ENCODE measurements at regions not wholly inside any gene's neighbourhood (a gene's known extent, or its start where the extent isn't known, plus 50 kb on each side); places are given as distances from the start of the nearest gene placed in this dataset.
A peak's percentile ranks its signal among the peaks of the same experiment; 100 is the strongest.

DNA sequence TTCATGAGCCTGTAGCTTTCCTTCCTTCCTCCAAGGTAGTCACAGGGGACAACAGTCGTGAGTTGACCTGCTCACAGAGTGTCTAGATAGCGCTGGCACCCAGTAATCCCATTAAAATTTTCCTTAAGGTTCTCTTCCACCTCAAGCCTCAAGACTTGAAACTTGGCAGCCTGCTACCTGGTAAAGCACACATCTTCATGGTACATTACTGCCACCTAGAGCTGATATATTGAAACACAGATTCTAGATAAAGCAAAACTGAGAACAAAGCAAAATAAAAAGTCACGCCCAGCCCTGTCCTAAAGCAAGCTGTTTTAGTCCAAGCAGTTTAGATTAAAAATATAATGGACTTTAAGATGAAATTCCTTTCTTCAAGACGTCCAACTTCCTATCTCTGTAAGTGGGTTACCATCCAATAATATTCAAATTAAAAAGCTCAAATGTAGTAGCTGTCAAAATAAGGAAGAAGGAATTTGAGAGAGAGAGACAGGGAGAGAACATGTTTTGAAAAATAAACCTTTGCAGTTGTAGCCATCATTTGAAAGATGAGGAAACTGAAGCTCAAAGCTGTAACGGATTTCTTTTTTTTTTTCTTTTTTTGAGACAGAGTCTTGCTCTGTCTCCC, 50.7 kb upstream of the CD83 start:
- no TSS peak for BruUV-seq (replicated peaks)
- no peak overlapping the region for H3K9ac ChIP-seq (ENCODE audit: low read length)
- H3K27ac ChIP-seq (ENCODE audit: low read depth, low read length), result no peak overlapping the region
- H3K9me2 ChIP-seq (ENCODE audit: insufficient read depth), result no peaks in the 10 kb centered on the region
- intact Hi-C loops (cut with micrococcal nuclease), result loop anchor here (1.0 to 5.0 kb wide), 4 partner anchors 154 to 730 kb away; no protein-coding TSS in a partner anchor
- H4K20me1 ChIP-seq (ENCODE audit: insufficient read depth), result no peaks in the 10 kb centered on the region
- peak; percentile 68 for DNase-seq (ENCODE audit: low read depth, low spot score)
- no peaks in the 10 kb centered on the region for H3K36me3 ChIP-seq (ENCODE audit: control insufficient read depth in 1 of 2, insufficient read depth in 2 of 2, low read length in 2 of 2)
- no peak overlapping the region for H3K4me3 ChIP-seq (replicated peaks in 1 of 2; ENCODE audit: low read depth in 1 of 2, low read length in 2 of 2)
- H2AFZ ChIP-seq (ENCODE audit: low read depth, low read length, poor library complexity, severe bottlenecking), result peak overlapping the region; percentile 62
- no peaks in the 10 kb centered on the region for H3K79me2 ChIP-seq (ENCODE audit: insufficient read depth, low read length)
- ATAC-seq, result peak; percentile 88
- TF ChIP-seq CTCF (IDR thresholded peaks at IDR 0.05 in 2 of 3, conservative IDR thresholded peaks at IDR 0.05 in 1 of 3; ENCODE audit: borderline replicate concordance in 1 of 3, insufficient read depth in 1 of 3, low read depth in 2 of 3, low read length in 2 of 3) (peak; percentile 50 to 90 (median 67)), FOSL1 (IDR thresholded peaks at IDR 0.05; ENCODE audit: low read depth) (no peak), RAD21 (IDR thresholded peaks at IDR 0.05; ENCODE audit: low read depth) (peak; percentile 93)
- H3K27me3 ChIP-seq (ENCODE audit: insufficient read depth, low read length), result no peaks in the 10 kb centered on the region
- ChIA-PET RAD21 (ENCODE audit: low non-redundant PET in 1 of 2, low total read pairs in 2 of 2, uncharacterized antibody in 2 of 2, unreplicated experiment in 2 of 2) (interaction anchor here (0.8 to 3.7 kb wide), 4 partner anchors 143 to 158 kb away, joined by 3 to 15 read pairs (median 3); no protein-coding TSS in a partner anchor), CTCF (interaction anchor here (0.6 to 4.6 kb wide), 20 partner anchors 8 to 729 kb away, joined by 3 to 67 read pairs (median 4); partner anchors contain the start of gene SIRT5), POLR2A (interaction anchor here (0.5 to 0.7 kb wide), 2 partner anchors 324 to 492 kb away, joined by 3 read pairs; partner anchors contain the start of gene SIRT5)
- no peaks in the 10 kb centered on the region for H3K9me3 ChIP-seq (ENCODE audit: control insufficient read depth in 1 of 2, insufficient read depth in 1 of 2, low read depth in 1 of 2, low read length in 2 of 2)
- no peak overlapping the region for H3K4me2 ChIP-seq (ENCODE audit: low read length)
- H3K4me1 ChIP-seq (ENCODE audit: control insufficient read depth in 1 of 2, insufficient read depth in 2 of 2, low read length in 2 of 2), result peaks cover 0 to 4% of the 10 kb centered on the region in 2 experiments; a peak in 1 of 4 replicates

DNA sequence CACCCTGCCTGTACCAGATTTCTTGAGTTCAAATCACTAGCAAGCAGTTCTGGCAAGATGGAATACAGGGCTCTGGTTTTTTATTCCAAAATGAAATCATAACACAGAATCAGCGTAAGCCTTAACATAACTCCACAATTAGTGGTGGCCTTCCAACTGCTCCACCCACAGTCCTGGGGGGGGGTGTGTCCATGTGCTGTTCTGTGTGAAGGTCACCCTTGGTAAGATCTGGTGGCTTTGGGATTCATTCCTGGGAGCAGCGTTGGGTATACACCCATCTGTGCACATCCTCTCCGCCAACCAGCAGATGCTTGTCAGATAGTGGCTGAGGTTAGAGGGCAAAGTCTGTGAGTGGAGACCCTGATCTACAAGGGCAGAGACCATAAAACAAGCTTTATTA, 49.9 kb upstream of the CD83 start:
- no peaks in the 10 kb centered on the region for H3K27me3 ChIP-seq (ENCODE audit: insufficient read depth, low read length)
- no peak for TF ChIP-seq TCF7L2 (IDR thresholded peaks at IDR 0.05; ENCODE audit: borderline replicate concordance, extremely low read depth, insufficient read depth, insufficient read length)
- TF ChIP-seq JUND (IDR thresholded peaks at IDR 0.05), result no peak
- TF ChIP-seq EGR1 (IDR thresholded peaks at IDR 0.05; ENCODE audit: low read depth), result no peak
- no peak for TF ChIP-seq FOSL1 (IDR thresholded peaks at IDR 0.05; ENCODE audit: low read depth)
- CTCF ChIA-PET, result interaction anchor here (0.8 to 4.6 kb wide), 15 partner anchors 9 to 730 kb away, joined by 3 to 67 read pairs (median 5); no protein-coding TSS in a partner anchor
- POLR2A ChIA-PET, result interaction anchor here (0.5 kb wide), 1 partner anchor 325 kb away, joined by 3 read pairs; no protein-coding TSS in a partner anchor
- H3K36me3 ChIP-seq (ENCODE audit: control insufficient read depth in 1 of 2, insufficient read depth in 2 of 2, low read length in 2 of 2), result no peaks in the 10 kb centered on the region
- ATAC-seq (no peak), DNase-seq (ENCODE audit: low read depth, low spot score) (no peak)
- no peaks in the 10 kb centered on the region for H3K9me2 ChIP-seq (ENCODE audit: insufficient read depth)
- H3K4me1 ChIP-seq (ENCODE audit: control insufficient read depth in 1 of 2, insufficient read depth in 2 of 2, low read length in 2 of 2), result peaks cover 0 to 4% of the 10 kb centered on the region in 2 experiments; a peak in 1 of 4 replicates
- no peak overlapping the region for H2AFZ ChIP-seq (ENCODE audit: low read depth, low read length, poor library complexity, severe bottlenecking)
- H3K79me2 ChIP-seq (ENCODE audit: insufficient read depth, low read length), result no peaks in the 10 kb centered on the region
- H4K20me1 ChIP-seq (ENCODE audit: insufficient read depth), result no peaks in the 10 kb centered on the region
- H3K4me3 ChIP-seq (replicated peaks in 1 of 2; ENCODE audit: low read depth in 1 of 2, low read length in 2 of 2), result no peak overlapping the region
- intact Hi-C loops (cut with micrococcal nuclease), result loop anchor here (2.0 to 5.0 kb wide), 2 partner anchors 273 to 730 kb away; no protein-coding TSS in a partner anchor
- H3K27ac ChIP-seq (ENCODE audit: low read depth, low read length), result no peak overlapping the region
- no peak overlapping the region for H3K9ac ChIP-seq (ENCODE audit: low read length)
- RAD21 ChIA-PET (ENCODE audit: low non-redundant PET in 1 of 2, low total read pairs in 2 of 2, uncharacterized antibody in 2 of 2, unreplicated experiment in 2 of 2), result interaction anchor here (0.8 to 3.7 kb wide), 4 partner anchors 155 to 159 kb away, joined by 3 to 15 read pairs (median 4); no protein-coding TSS in a partner anchor
- no TSS peak for BruUV-seq (replicated peaks)
- no peaks in the 10 kb centered on the region for H3K9me3 ChIP-seq (ENCODE audit: control insufficient read depth in 1 of 2, insufficient read depth in 1 of 2, low read depth in 1 of 2, low read length in 2 of 2)
- H3K4me2 ChIP-seq (ENCODE audit: low read length), result no peak overlapping the region

All from HCT116 (cell line).